CD14-positive monocyte (primary cell): ENCODE measurements at regions not wholly inside any gene's neighbourhood (a gene's known extent, or its start where the extent isn't known, plus 50 kb on each side); places are given as distances from the start of the nearest gene placed in this dataset.

ENCODE experiments used
- DNase-seq, 3 donors: peaks; one replicate each; pipeline ENCODE4 v3.0.0-alpha.2; 2011 to 2022
- H2AFZ ChIP-seq: 2 replicates; pipeline ENCODE4 v1.6.0; 2012; ENCODE audit warnings: mild to moderate bottlenecking, low read depth, low read length, inconsistent platforms; ENCODE audit not compliant: insufficient read depth, poor library complexity, severe bottlenecking
- H3K27ac ChIP-seq, 2 donors: 1 replicate in 1 of 2; 2 replicates in 1 of 2; pipeline ENCODE4 v1.5.1; 2012 to 2013; ENCODE audit warnings: low read length in 2 of 2, control low read depth in 1 of 2, inconsistent platforms in 1 of 2, low read depth in 1 of 2, mild to moderate bottlenecking in 1 of 2
- H3K27me3 ChIP-seq, 2 donors: one replicate each; pipeline versions ENCODE4 v1.6.0 to v1.6.1; 2011 to 2013; ENCODE audit warnings: low read length in 2 of 2; ENCODE audit not compliant: control insufficient read depth in 2 of 2, insufficient read depth in 2 of 2
- H3K36me3 ChIP-seq, 2 donors: replicated peaks in 1 of 2; 1 replicate in 1 of 2; 2 replicates in 1 of 2; pipeline versions ENCODE4 v1.5.1 to v1.6.1; 2012 to 2013; ENCODE audit warnings: low read length in 2 of 2, control low read depth in 1 of 2, inconsistent platforms in 1 of 2, mild to moderate bottlenecking in 1 of 2; ENCODE audit not compliant: insufficient read depth in 2 of 2, control insufficient read depth in 1 of 2
- H3K4me1 ChIP-seq, 2 donors: 1 replicate in 1 of 2; 2 replicates in 1 of 2; pipeline versions ENCODE4 v1.5.1 to v1.6.1; 2012 to 2013; ENCODE audit warnings: low read length in 2 of 2, control low read depth in 1 of 2, inconsistent platforms in 1 of 2, mild to moderate bottlenecking in 1 of 2, moderate library complexity in 1 of 2; ENCODE audit not compliant: insufficient read depth in 2 of 2, control insufficient read depth in 1 of 2
- H3K4me2 ChIP-seq: replicated peaks from 2 replicates; pipeline ENCODE3; 2012; ENCODE audit warnings: low read length, moderate library complexity, mild to moderate bottlenecking; ENCODE audit not compliant: poor library complexity, severe bottlenecking; ENCODE audit errors: extremely low read depth
- H3K4me3 ChIP-seq, 3 experiments: fragments of 200-600 bp in 1 of 3; sonication (generic) in 1 of 3; replicated peaks in 1 of 3; 1 replicate in 2 of 3; 2 replicates in 1 of 3; pipeline ENCODE4 v1.5.1; 2011 to 2013; ENCODE audit warnings: low read length in 3 of 3, mild to moderate bottlenecking in 3 of 3, control low read depth in 2 of 3, low read depth in 2 of 3, inconsistent platforms in 1 of 3, moderate library complexity in 1 of 3
- H3K79me2 ChIP-seq: 2 replicates; pipeline ENCODE4 v1.6.0; 2012; ENCODE audit warnings: mild to moderate bottlenecking, control low read depth, inconsistent platforms, low read length, moderate library complexity; ENCODE audit not compliant: insufficient read depth
- H3K9ac ChIP-seq: 2 replicates; pipeline ENCODE4 v1.6.0; 2017; ENCODE audit warnings: low read length, mild to moderate bottlenecking; ENCODE audit not compliant: insufficient read depth, poor library complexity, severe bottlenecking
- H3K9me3 ChIP-seq, 2 donors: replicated peaks in 1 of 2; 1 replicate in 1 of 2; 2 replicates in 1 of 2; pipeline versions ENCODE4 v1.5.1 to v1.6.1; 2012 to 2013; ENCODE audit warnings: low read length in 2 of 2, control low read depth in 1 of 2; ENCODE audit not compliant: control insufficient read depth in 1 of 2, insufficient read depth in 1 of 2
- H4K20me1 ChIP-seq: 2 replicates; pipeline ENCODE4 v1.6.0; 2012; ENCODE audit warnings: mild to moderate bottlenecking, low read length, control low read depth, moderate library complexity; ENCODE audit not compliant: insufficient read depth
- H3K27ac Mint-ChIP-seq, 7 donors: one replicate each; pipeline ENCODE4 v1.8.0; 2020; ENCODE audit warnings: mild to moderate bottlenecking in 7 of 7, mixed read lengths in 7 of 7, moderate library complexity in 6 of 7, inconsistent platforms in 2 of 7
- H3K27me3 Mint-ChIP-seq, 3 donors: one replicate each; pipeline ENCODE4 v1.8.0; 2021 to 2022; ENCODE audit warnings: low read depth in 3 of 3, mild to moderate bottlenecking in 3 of 3, mixed read lengths in 3 of 3, moderate library complexity in 3 of 3, inconsistent platforms in 1 of 3
- H3K36me3 Mint-ChIP-seq, 2 donors: one replicate each; pipeline ENCODE4 v1.8.0; 2020; ENCODE audit warnings: mixed read lengths in 2 of 2, inconsistent platforms in 1 of 2, mild to moderate bottlenecking in 1 of 2
- H3K4me1 Mint-ChIP-seq: one replicate; pipeline ENCODE4 v1.8.0; 2020; ENCODE audit warnings: mild to moderate bottlenecking, mixed read lengths
- H3K4me3 Mint-ChIP-seq, 2 donors: one replicate each; pipeline ENCODE4 v1.8.0; 2020; ENCODE audit warnings: mild to moderate bottlenecking in 2 of 2, mixed read lengths in 2 of 2, moderate library complexity in 1 of 2
- H3K9me3 Mint-ChIP-seq, 7 donors: one replicate each; pipeline ENCODE4 v1.8.0; 2020 to 2022; ENCODE audit warnings: mixed read lengths in 7 of 7, mild to moderate bottlenecking in 6 of 7, moderate library complexity in 6 of 7, inconsistent platforms in 2 of 7
- WGBS: methylation state at CpG from one replicate; pipeline ENCODE4 v1.1.5; 2013; ENCODE audit warnings: missing lambda C conversion rate; ENCODE audit not compliant: insufficient coverage; 5-methylcytosine and 5-hydroxymethylcytosine counted together
- intact Hi-C, 2 donors: fragments of 100-400 bp; cut with micrococcal nuclease; formaldehyde crosslinking; loops; one replicate each; pipeline versions ENCODE4 v1.15.0 to v1.15.1; 2023
- TF ChIP-seq, protein P1 (sequence below): fragments of 200-600 bp; IDR thresholded peaks from one replicate; pipeline ENCODE4 v1.8.0; 2022; ENCODE audit warnings: antibody characterized with exemption, mild to moderate bottlenecking

DNA sequence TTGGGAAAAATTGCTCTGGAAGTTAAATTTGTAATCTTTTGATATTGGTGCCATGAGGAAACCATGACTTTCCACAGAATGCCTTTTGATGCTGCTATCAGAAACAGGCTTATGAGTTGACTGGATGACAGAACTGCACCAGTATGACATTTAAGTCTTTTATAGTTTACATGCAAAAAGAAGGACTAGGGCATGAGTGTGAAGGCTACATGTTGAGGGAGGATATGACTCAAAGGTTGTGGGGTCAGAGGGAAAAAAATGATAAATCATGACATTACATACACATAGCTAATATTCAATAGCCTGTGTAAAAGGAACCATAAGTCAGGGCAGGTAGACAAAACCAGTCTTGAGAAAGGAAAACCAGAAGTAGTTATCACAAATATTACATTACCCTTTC, 182.2 kb downstream of the COL12A1 start:
- intact Hi-C loops = no loop called here
- Histone ChIP-seq H3K27ac (no peak overlapping the region), H3K9ac (no peak overlapping the region), H3K4me1 (no peaks in the 10 kb centered on the region), H3K27me3 (no peaks in the 10 kb centered on the region), H3K36me3 (no peaks in the 10 kb centered on the region), H3K9me3 (no peaks in the 10 kb centered on the region), H4K20me1 (no peaks in the 10 kb centered on the region), H2AFZ (no peak overlapping the region), H3K4me2 (no peak overlapping the region), H3K4me3 (no peak overlapping the region), H3K79me2 (no peaks in the 10 kb centered on the region)
- H3K27ac Mint-ChIP-seq = no peak overlapping the region
- H3K4me1 Mint-ChIP-seq = no peaks in the 10 kb centered on the region
- no peaks in the 10 kb centered on the region for H3K36me3 Mint-ChIP-seq
- peaks cover 0 to 5% (median 1%) of the 10 kb centered on the region in 3 donors for H3K27me3 Mint-ChIP-seq
- DNase-seq = no peak
- H3K9me3 Mint-ChIP-seq = peaks cover 0 to 6% (median 1%) of the 10 kb centered on the region in 7 donors
- H3K4me3 Mint-ChIP-seq = no peak overlapping the region
- TF ChIP-seq, protein P1, sequence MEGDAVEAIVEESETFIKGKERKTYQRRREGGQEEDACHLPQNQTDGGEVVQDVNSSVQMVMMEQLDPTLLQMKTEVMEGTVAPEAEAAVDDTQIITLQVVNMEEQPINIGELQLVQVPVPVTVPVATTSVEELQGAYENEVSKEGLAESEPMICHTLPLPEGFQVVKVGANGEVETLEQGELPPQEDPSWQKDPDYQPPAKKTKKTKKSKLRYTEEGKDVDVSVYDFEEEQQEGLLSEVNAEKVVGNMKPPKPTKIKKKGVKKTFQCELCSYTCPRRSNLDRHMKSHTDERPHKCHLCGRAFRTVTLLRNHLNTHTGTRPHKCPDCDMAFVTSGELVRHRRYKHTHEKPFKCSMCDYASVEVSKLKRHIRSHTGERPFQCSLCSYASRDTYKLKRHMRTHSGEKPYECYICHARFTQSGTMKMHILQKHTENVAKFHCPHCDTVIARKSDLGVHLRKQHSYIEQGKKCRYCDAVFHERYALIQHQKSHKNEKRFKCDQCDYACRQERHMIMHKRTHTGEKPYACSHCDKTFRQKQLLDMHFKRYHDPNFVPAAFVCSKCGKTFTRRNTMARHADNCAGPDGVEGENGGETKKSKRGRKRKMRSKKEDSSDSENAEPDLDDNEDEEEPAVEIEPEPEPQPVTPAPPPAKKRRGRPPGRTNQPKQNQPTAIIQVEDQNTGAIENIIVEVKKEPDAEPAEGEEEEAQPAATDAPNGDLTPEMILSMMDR = no peak

DNA sequence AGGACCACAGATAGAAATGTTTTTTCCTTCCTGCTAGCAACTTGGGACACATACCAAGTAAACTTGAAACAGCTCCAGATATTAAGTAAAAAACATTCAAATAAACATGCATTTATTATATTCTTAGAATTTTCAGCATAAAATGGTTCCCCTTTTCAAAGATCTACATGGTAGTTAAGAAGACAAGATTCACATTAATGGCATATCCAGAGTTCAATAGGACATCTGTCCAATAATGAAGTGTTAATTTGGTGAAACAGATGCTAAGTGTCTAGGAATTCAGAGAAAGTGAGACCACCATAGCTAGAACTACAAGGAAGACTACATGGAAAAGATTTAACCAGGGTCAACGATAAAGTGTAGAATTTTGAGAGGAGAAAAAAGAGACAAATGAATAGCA, 184.9 kb downstream of the COL12A1 start:
- H3K27me3 ChIP-seq = no peaks in the 10 kb centered on the region
- no peak overlapping the region for H3K9ac ChIP-seq
- H3K27ac Mint-ChIP-seq = no peak overlapping the region
- H3K27me3 Mint-ChIP-seq = peaks cover 0 to 1% (median 0%) of the 10 kb centered on the region in 3 donors
- no peaks in the 10 kb centered on the region for H3K36me3 Mint-ChIP-seq
- H3K4me3 ChIP-seq = no peak overlapping the region
- no peaks in the 10 kb centered on the region for H3K4me1 ChIP-seq
- DNase-seq = no peak
- no peak overlapping the region for H3K4me3 Mint-ChIP-seq
- H3K4me1 Mint-ChIP-seq = no peaks in the 10 kb centered on the region
- intact Hi-C loops = no loop called here
- TF ChIP-seq, protein P1 = no peak
- no peaks in the 10 kb centered on the region for H4K20me1 ChIP-seq
- no CpG with 5 or more reads among the region's 1 CpG for WGBS
- no peak overlapping the region for H3K4me2 ChIP-seq
- H3K79me2 ChIP-seq = no peaks in the 10 kb centered on the region
- peaks cover 0 to 6% (median 2%) of the 10 kb centered on the region in 7 donors for H3K9me3 Mint-ChIP-seq
- no peaks in the 10 kb centered on the region for H3K9me3 ChIP-seq
- H3K36me3 ChIP-seq = no peaks in the 10 kb centered on the region
- no peak overlapping the region for H3K27ac ChIP-seq
- no peak overlapping the region for H2AFZ ChIP-seq
